GM12864 (cell line): ENCODE measurements at regions not wholly inside any gene's neighbourhood (a gene's known extent, or its start where the extent isn't known, plus 50 kb on each side); places are given as distances from the start of the nearest gene placed in this dataset.

ENCODE experiments used
- DNase-seq: peaks from one replicate; pipeline ENCODE4 v3.0.0-alpha.2; 2011; ENCODE audit warnings: low read depth
- H3K4me3 ChIP-seq: 2 replicates; pipeline ENCODE4 v1.5.1; 2011; ENCODE audit warnings: mild to moderate bottlenecking, low read depth, low read length, control low read depth
- CTCF ChIP-seq: IDR thresholded peaks from 2 replicates; pipeline ENCODE4 v1.5.1; 2011; ENCODE audit warnings: low read depth, mild to moderate bottlenecking, moderate library complexity, low read length, control low read depth, inconsistent platforms; ENCODE audit errors: missing control alignments

GRCh38 chr4:30471861-30472260 lies 248.3 kb upstream of the PCDH7 start:
- no peak for DNase-seq
- H3K4me3 ChIP-seq = no peak overlapping the region
- no peak for TF ChIP-seq CTCF

- TF ChIP-seq CTCF = no peak
- no peak overlapping the region for H3K4me3 ChIP-seq
- no peak for DNase-seq
These were observed 246.9 kb upstream of the PCDH7 start for GRCh38 chr4:30473225-30473624.

GRCh38 chr4:30495251-30495650 lies 224.9 kb upstream of the PCDH7 start:
- no peak for DNase-seq
- no peak for TF ChIP-seq CTCF
- no peak overlapping the region for H3K4me3 ChIP-seq

GRCh38 chr4:30495651-30496310 lies 224.4 kb upstream of the PCDH7 start:
- no peak overlapping the region for H3K4me3 ChIP-seq
- TF ChIP-seq CTCF = no peak
- DNase-seq = no peak

GRCh38 chr4:30511751-30512150 lies 208.4 kb upstream of the PCDH7 start:
- TF ChIP-seq CTCF = no peak
- H3K4me3 ChIP-seq = no peak overlapping the region
- no peak for DNase-seq

- no peak overlapping the region for H3K4me3 ChIP-seq
- TF ChIP-seq CTCF = no peak
- no peak for DNase-seq
These were observed 202.0 kb upstream of the PCDH7 start for GRCh38 chr4:30518211-30518610.

GRCh38 chr4:30525662-30526315 lies 194.4 kb upstream of the PCDH7 start:
- DNase-seq = no peak
- TF ChIP-seq CTCF = no peak

More at GRCh38 chr4:30525662-30526315, 194.4 kb upstream of the PCDH7 start:
- no peak overlapping the region for H3K4me3 ChIP-seq
